NCI-H345 treated with DMSO at 0.1 percent for 48 hours (cell line): ENCODE measurements at regions not wholly inside any gene's neighbourhood (a gene's known extent, or its start where the extent isn't known, plus 50 kb on each side); places are given as distances from the start of the nearest gene placed in this dataset.
"Not testable (repeated sequence)": the region's sequence is repeated elsewhere in the genome, so short reads cannot be mapped to it uniquely, and the experiment has no call there.

Experiments used
- DNase-seq: peaks from one replicate; lab custom pipeline; 2025; ENCODE audit not compliant: unreplicated experiment; lab: John Stamatoyannopoulos, UW

DNA sequence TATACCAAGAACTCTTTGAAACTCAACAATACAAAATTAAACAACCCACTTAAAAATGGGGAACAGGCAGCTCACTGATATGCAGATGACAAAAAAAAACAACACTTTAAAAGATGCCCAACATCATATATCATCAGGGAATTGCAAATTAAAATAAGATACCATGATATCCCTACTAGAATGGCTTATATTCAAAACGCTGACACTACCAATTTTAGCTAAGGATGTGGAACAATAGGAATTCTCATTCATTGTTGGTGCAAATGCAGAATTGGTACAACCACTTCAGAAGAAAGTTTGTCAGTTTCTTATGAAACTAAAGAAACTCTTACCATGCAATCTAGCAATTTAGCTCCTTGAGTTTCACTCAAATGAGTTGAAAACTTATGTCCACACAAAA lies 259.0 kb upstream of the HS3ST1 start:
- DNase-seq = no peak

DNA sequence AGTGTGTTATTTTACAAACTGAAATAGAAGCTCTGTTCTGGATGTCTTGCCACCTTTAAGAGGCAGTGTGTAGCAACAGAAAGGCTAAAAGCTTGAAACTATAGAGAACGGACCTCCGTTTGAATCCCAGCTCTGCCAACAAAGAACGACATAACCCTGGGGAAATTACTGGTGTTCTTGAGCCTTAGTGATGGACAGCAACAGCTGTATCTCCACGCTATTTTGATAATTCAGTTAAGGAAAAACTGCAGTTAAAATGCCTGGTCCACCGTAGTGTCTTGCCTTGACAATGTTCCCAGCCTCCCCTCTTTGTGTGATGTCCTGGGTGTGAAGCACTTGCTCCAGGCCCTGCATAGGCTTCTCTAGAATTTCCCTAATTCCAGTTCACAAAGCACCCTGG lies 256.8 kb upstream of the HS3ST1 start:
- DNase-seq = no peak

DNA sequence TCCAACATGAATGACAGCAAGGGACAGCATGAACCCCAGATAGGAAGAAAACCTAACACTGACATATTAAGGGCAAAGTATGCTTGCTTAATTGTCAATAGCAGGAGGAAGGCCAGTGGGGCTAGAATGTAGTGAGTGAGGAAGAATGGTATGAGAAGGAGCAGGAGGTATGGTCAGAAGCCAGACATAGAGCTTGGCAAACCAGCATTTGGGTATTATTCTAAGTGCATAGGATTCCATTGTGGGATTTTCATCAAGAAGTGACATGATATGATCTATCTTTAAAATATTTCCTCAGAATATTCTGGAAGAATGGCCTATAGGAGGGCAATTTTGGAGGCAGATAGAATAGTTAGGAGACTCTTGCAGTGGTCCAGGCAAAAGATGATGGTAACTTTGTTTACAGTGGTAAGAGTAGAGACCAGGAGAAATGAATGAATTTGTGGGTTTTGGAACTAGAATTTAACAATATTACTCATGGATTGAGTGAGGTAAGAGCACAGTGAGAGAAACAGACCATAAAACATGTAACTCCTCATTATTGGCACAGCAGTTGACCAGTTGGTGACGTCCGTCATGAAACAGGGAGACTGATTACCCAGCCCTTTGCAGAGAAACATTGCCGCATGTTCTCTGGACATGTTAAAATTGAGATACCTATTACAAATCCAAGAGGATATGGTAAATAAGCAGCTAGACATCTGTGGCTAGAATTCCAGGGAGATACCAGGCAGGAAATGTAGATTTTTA lies 246.5 kb upstream of the HS3ST1 start:
- DNase-seq = no peak

DNA sequence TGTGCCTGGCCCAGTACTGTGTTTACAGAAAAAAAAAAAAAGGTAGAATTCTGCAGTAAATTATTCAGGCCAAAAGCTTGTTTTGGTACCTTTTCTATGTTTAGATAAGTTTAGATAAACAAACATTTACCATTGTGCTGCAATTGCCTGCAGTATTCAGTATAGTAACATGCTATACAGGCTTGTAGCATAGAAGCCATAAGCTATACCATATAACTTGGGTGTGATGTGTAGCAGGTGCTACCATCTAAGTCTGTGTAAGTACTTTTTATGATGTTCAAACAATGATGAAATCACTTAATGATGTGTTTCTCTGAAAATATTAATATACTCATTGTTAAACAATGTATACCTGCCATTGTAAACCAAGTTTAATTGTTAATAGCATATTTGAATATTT lies 241.6 kb upstream of the HS3ST1 start:
- DNase-seq = no peak

DNA sequence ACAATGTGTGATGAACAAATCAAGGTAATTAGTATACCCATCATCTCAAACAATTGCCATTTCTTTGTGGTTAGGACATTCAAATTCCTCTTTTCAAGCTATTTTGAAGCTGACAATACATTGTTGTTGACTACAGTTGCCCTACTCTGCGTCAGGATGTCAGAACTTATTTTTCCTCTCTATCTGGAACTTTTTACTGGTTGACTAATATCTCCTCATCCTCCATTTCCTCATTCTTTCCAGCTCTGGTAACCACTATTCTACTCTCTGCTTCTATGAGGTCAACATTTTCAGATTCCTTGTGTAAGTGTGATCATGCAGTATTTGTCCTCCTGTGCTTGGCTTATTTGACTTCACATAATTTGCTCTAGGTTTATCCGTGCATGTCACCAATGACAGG lies 240.5 kb upstream of the HS3ST1 start:
- DNase-seq = no peak

DNA sequence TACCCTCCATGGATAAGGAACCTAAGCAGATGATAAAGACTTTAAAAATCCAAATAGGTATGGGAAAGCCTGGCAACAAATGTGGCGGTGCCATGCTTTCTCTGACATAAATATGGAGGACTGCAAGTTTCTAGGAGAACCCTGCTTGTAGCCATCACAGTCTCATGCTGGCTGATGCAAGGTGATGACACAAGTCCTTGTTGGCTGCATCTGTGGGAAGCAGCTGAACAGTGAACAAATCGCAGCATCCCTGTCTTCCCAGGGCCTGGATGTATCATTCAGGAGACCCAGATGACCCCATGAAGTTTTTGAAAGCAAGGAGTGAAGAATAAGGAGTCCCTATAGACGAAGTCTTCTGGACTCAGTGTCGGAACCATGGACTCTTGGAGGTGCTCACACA lies 234.4 kb upstream of the HS3ST1 start:
- no peak for DNase-seq

DNA sequence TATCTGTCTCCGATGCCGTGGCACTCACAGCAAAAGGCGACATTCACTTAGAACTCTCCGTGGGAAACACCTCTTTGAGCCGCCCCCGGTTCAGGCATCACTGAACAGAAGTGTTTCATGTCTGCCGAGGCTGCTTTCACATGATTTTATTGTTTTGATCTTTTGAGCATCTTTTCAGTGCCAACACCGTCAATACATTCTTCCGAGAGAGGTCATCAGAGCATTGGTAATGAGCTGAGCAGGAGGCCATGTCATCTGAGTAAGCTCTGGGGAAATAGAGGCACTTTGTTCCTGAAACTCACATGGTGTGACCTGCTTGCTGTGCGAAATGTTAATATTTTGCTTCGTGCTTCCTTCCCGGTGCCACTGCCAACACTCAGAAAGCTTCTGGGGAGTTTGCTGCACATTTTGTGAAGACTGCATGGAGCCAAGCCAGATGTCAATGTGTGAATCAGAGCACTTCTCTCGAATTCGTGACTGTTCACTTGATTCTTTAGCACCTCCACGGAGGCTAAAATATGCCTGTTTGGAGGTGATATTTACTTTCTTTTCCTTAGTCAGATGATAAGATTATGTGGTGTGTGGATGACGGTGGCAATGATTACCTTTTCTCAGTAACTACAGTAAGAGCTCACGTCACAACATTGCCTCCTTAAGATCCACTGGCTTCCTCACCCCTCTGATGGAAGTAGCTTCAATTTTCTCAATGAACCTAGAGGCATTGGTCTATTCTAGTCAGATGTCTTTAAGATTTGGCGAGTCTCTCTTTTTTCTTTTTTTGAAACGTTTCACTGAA lies 222.3 kb upstream of the HS3ST1 start:
- no peak for DNase-seq

DNA sequence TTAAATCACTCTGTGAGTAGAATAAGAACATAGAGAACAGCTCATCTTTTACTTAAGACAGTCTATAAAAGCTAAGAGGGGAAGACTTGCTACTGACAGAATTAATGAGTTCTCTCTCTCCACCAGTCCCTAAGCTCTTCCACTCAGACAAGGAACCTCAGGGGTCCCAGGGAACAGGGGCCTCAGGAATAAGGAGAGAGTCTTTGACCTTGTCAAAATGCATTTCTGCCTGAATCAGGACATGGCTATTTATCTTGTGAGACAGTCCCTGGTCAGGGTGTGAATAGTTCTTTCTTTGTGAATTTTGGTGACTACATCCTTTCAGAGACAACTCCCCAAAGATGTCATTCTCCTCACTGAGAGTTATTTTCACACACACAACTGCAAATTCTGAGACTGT lies 218.7 kb upstream of the HS3ST1 start:
- no peak for DNase-seq

DNA sequence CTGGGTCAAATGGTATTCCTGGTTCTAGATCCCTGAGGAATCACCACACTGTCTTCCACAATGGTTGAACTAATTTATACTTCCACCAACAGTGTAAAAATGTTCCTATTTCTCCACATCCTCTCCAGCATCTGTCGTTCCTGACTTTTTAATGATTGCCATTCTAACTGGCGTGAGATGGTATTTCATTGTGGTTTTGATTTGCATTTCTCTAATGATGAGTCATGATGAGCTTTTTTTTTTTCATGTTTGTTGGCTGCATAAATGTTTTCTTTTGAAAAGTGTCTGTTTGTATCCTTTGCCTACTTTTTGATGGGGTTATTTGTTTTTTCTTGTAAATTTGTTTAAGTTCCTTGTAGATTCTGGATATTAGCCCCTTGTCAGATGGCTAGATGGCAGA lies 214.4 kb upstream of the HS3ST1 start:
- not testable (repeated sequence) for DNase-seq

DNA sequence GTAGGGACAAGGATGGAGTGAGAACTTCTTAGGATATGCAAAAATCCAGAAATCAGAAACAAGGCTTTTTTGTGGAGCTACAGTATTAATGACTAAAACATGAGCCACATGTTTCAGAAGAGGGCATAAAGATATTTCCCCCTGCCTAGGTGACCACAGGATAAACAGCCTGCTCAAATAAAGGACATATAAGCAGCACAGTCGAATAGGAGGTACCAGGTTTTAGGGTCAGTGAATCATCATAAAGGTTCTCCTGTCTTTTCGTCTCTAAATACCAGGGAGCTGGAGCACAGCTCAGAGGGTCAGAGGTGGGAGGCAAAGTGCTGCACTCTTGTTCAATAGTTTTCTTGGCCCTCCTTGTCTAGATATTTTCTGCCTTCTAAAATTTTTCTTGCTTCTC lies 211.9 kb upstream of the HS3ST1 start:
- DNase-seq = no peak

DNA sequence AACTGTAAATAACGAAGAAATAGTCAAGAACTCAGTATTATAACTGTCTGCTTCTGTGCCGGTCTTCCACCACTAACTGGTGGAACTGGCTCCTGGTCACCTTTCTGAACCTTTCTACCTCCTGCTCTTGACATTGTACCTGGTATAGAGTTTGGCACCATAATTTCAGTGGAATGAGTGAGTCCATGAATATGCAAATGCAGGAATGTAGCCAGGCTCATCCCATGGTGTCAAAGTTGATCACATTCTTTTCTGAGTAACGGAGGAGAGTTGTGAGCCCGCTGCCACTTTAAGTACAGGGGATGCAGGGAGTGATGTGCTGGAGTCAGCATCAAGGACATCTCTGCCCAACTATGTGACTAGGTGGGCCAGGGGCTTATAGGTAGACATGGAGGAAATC lies 207.9 kb upstream of the HS3ST1 start:
- DNase-seq = no peak

DNA sequence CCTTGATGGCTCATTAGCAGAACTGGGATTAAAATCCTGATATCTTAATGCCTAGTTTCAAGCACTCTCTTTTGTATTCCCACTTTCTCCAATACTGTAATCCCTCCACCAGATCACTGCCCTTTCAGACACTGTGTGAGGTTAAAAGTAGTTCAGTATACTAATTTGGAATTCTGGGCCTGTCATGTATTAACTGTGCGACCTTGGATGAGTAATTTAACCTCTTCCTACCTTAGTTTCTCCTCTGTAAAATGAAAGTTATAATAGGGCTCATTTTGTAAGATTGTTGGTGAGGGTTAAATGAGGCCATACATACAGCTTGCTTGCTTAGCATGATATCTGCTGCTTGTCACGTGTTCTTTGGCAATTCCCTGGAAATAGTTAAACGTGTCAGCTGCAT lies 207.3 kb upstream of the HS3ST1 start:
- DNase-seq = no peak

DNA sequence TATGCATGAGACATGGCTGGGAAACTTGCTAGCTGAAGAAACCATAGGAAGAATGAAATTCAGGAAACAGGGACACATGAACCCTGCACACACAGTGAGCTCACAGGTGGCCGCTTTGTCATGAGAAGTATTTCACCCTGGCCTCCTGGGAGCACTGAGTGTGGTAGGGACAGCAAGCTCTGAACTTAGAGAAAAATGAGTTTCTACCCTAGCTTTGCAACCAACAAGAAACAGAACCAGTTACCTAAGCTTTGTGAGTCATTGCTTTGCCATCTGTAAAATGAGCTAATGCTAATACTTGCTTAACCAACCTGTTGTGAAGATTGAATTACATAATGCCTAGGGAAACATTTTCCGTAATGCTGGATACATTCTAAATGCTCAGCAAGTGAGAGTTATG lies 206.6 kb upstream of the HS3ST1 start:
- no peak for DNase-seq

DNA sequence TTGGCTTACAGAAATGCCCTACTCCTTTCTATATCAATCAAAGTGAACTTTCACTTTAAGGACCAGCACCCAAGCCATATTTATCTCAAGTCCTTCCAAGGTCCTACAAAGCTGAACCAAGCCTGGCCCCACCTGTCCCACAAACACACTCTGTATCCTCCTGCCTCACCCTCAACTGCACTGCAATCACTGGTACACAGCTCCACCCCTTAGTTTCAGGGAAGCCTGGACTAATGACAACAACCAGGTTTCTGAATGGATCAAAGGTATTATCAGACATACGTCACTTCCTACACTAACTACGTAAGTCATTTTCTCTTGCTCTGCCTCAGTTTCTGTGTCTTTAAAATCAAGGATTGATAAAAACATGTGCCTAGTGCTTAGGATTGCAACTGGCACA lies 205.6 kb upstream of the HS3ST1 start:
- no peak for DNase-seq

DNA sequence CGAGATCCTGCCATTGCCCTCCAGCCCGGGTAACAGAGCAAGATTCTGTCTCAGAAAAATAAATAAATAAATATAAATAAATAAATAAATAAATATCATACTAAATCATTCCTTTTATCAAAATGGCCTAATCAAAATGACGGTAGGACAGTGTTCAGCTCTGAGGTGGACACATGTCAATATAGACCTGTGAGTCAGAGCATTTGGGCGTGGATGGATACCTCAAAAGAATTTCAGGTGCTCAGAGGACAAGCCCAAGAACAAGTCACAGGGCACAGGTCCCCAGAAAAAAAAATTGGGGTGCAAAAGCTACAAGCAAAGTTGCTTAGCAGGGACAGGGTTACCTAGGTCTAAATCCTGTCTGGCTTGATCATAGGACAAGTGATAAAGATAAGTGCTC lies 204.7 kb upstream of the HS3ST1 start:
- DNase-seq = no peak

DNA sequence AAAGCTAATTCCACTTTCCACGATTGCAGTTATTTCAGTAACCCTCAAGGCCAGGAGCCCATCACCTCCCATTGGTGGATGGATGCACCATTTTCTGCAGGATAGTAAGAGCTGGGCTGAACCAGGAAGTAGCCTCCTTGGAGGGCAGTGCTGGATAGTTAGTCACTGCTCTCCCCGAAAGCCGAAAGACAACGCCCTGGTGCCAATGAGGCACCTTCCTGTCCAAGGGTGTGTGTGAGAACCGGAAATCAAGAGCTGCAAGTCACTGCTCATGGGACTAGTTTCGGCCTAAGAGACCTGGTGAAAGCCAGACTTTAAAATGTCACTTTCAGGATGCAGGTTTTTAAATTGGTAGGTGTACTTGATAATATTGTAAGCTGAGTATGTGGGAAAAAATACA lies 203.8 kb upstream of the HS3ST1 start:
- no peak for DNase-seq

DNA sequence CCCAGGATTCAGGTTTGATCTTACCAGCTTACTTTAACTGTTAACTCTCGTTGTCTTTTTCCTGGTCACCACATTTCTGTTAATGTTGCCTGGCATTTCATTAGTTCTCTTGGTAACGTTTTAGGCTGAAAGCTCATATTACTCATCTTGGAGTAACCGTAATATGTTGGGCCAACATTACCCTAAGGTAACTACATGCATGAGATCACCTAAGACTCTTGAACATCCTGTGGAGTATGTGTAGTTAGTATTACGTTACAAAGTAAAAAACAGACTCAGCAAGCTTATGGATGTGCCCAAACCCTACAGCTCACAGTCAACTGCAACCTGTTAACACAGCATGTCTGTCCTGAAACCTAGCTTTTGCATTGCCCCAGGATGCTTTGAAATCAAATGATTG lies 203.3 kb upstream of the HS3ST1 start:
- DNase-seq = peak; percentile 11

DNA sequence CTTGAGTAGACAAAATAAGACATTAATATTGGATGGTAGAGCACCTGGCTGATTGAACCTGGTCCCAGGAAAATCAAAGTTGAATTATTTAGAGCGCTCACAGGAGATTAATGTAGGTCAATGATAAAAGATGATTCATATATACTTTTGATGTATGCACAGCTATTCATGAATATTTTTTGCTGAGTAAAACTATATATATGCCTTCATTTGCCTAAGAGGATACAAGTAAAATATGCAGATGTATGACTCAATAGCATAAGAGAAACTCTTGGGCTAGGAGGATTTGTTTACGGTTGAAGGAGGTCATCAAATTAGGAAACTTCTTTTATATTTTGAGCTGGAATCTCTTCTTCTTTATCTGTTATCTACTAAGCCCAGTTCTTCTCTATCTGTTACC lies 202.7 kb upstream of the HS3ST1 start:
- DNase-seq = no peak

DNA sequence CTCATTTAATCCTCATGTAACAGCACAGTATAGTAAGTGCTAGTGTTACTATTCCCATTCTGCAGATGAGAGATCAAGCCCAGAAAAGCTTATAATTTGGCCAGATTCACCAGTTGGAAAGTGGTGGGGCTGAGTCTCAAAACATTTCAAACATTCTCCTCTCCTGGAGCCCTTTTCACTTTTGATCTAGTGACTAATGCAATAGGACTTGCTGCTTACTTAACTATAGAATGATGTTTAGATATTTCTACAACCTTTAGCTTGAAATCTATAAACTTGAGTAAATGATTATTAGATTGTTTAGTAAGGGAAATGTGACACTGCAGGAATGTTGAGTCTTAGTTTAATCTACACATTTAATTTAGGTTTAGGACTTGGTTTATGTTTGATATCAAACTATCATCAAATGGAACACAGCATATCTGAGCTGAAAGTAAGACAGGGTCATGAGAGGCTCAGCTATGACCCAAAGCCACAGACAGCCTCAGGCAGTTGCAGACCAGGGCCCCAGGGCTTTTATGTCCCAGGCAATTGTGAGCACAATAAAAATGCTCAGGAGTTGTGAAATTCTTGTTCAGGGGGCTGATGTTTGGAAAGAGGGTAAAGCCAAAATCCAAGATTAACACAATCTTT lies 199.5 kb upstream of the HS3ST1 start:
- no peak for DNase-seq

DNA sequence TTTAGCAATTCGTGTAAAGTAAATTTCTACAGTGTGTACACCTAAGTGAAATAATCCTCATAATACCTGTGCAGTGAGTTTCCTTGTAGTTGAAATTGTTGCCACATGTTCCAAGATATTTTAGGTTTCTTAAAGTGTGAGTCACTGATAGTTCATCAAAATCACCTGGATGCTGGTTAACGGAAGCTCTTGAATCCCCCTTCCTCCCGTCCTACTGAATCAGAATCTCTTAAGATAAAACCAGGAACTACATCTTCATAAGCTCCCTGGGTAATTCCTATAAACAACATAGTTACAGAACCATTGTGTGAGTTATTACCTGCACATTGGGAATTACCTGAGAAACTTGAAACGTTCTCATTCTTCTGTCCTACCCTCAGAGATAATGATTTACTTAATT lies 197.4 kb upstream of the HS3ST1 start:
- DNase-seq = no peak

DNA sequence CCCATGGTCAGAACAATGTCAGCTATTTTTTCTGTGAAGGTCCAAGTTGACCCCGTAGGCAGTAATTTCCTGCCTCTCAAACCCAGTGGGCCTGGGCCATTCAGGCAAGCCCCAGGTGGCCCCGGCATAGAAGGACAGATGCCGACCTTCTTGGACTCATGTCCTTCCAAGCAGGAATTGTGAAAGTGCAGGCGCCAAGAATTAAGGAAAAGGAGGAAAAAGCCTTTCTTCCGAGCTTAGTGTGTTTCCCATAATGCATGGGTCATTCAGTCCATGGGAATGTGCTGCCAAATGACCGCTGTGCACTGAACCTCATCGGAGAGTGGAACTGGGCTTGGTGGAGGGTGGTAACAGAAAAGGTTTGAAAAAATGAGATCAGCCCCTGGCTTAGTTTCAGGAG lies 196.5 kb upstream of the HS3ST1 start:
- DNase-seq = no peak

DNA sequence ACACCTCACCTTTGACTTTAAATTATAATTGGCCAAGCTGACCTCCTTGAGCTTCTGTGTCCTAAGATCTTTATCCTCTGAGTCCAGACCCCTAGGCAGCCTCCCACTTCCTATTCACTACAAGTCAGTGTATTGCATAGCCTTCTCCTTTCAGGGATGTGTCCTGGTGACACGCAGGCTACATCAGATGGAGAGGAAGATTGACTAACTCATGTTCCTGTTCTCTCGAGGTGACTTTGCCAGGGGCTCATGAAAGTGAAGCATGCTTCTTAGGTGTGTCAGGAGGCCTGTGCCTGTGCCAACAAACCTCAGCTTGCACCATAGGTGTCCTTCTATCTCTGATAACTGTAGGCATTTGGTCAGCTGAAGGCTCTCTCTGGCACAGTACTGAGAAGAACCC lies 195.7 kb upstream of the HS3ST1 start:
- no peak for DNase-seq
